NT2/D1 (cell line): ENCODE measurements at regions not wholly inside any gene's neighbourhood (a gene's known extent, or its start where the extent isn't known, plus 50 kb on each side); places are given as distances from the start of the nearest gene placed in this dataset.

Source experiments
- YY1 ChIP-seq: IDR thresholded peaks from 2 replicates; pipeline ENCODE4 v1.6.1; 2011; ENCODE audit not compliant: insufficient read length, insufficient read depth
- ZNF274 ChIP-seq: IDR thresholded peaks from 2 replicates; pipeline ENCODE4 v1.6.1; 2011; ENCODE audit warnings: mild to moderate bottlenecking, low read depth, low read length

DNA sequence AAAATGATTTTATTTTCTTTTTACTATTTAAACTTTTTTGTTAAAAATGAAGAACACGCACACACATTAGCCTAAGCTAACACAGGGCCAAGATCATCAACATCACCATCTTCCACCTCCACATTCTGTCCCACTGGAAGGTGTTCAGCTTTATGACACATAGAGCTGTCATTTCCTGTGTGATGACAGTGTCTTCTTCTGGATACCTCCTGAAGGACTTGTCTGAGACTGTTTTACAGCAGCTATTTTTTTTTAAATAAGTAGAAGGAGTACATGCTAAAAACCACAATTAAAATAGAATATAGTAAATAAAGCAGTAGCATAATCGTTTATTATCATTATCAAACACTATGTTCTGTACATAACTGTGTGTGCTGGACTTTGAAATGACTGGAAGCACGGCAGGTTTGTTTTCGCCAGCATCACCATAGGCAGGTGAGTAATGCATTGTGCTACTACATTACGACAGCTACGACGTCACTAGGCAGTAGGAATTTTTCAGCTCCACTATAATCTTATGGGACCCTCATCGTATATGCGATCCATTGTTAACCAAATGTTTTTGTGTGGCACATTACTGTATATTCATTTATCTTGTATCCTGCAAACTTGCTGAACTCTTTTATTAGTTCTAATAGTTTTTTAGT lies 72.8 kb downstream of the KLF15 start:
- TF ChIP-seq YY1 (no peak), ZNF274 (no peak)
